IgD-negative memory B cell (primary cell): ENCODE measurements at regions not wholly inside any gene's neighbourhood (a gene's known extent, or its start where the extent isn't known, plus 50 kb on each side); places are given as distances from the start of the nearest gene placed in this dataset.

Experiments
- H3K27ac Mint-ChIP-seq, 3 donors: one replicate each; pipeline ENCODE4 v1.8.0; 2020 to 2022; ENCODE audit warnings: mild to moderate bottlenecking in 3 of 3, mixed read lengths in 3 of 3, moderate library complexity in 1 of 3
- H3K27me3 Mint-ChIP-seq: one replicate; pipeline ENCODE4 v1.8.0; 2021; ENCODE audit warnings: mixed read lengths
- H3K36me3 Mint-ChIP-seq: one replicate; pipeline ENCODE4 v1.8.0; 2020; ENCODE audit warnings: mild to moderate bottlenecking, mixed read lengths
- H3K4me1 Mint-ChIP-seq, 3 donors: one replicate each; pipeline ENCODE4 v1.8.0; 2020 to 2022; ENCODE audit warnings: mixed read lengths in 3 of 3, mild to moderate bottlenecking in 1 of 3
- H3K4me3 Mint-ChIP-seq, 4 donors: one replicate each; pipeline ENCODE4 v1.8.0; 2020 to 2022; ENCODE audit warnings: mild to moderate bottlenecking in 4 of 4, mixed read lengths in 4 of 4, moderate library complexity in 3 of 4
- H3K9me3 Mint-ChIP-seq, 3 donors: one replicate each; pipeline ENCODE4 v1.8.0; 2020 to 2021; ENCODE audit warnings: mixed read lengths in 3 of 3, mild to moderate bottlenecking in 1 of 3

GRCh38 chr5:29701600-29701999 lies 1491.9 kb upstream of the CDH6 start:
- Mint-ChIP-seq H3K27me3 (no peaks in the 10 kb centered on the region), H3K4me1 (no peaks in the 10 kb centered on the region), H3K4me3 (no peak overlapping the region), H3K9me3 (peaks cover 0 to 9% (median 2%) of the 10 kb centered on the region in 3 donors), H3K27ac (no peak overlapping the region), H3K36me3 (no peaks in the 10 kb centered on the region)

- Mint-ChIP-seq H3K4me1 (no peaks in the 10 kb centered on the region), H3K36me3 (no peaks in the 10 kb centered on the region), H3K4me3 (no peak overlapping the region), H3K27ac (no peak overlapping the region), H3K9me3 (peaks cover 2 to 9% (median 4%) of the 10 kb centered on the region in 3 donors), H3K27me3 (no peaks in the 10 kb centered on the region)
These were observed 1495.6 kb upstream of the CDH6 start for GRCh38 chr5:29697785-29698414.

- H3K27me3 Mint-ChIP-seq = no peaks in the 10 kb centered on the region
- peaks cover 2 to 13% (median 4%) of the 10 kb centered on the region in 3 donors for H3K9me3 Mint-ChIP-seq
- H3K36me3 Mint-ChIP-seq = no peaks in the 10 kb centered on the region
- no peaks in the 10 kb centered on the region for H3K4me1 Mint-ChIP-seq
- no peak overlapping the region for H3K27ac Mint-ChIP-seq
- H3K4me3 Mint-ChIP-seq = no peak overlapping the region
These were observed 1496.2 kb upstream of the CDH6 start for GRCh38 chr5:29697278-29697677.

GRCh38 chr5:29672678-29673077 lies 1520.8 kb upstream of the CDH6 start:
- Mint-ChIP-seq H3K4me3 (no peak overlapping the region), H3K36me3 (no peaks in the 10 kb centered on the region), H3K9me3 (peaks cover 0 to 12% (median 3%) of the 10 kb centered on the region in 3 donors), H3K4me1 (no peaks in the 10 kb centered on the region), H3K27me3 (no peaks in the 10 kb centered on the region), H3K27ac (no peak overlapping the region)

- Mint-ChIP-seq H3K4me3 (no peak overlapping the region), H3K36me3 (no peaks in the 10 kb centered on the region), H3K27me3 (no peaks in the 10 kb centered on the region), H3K27ac (no peak overlapping the region), H3K4me1 (no peaks in the 10 kb centered on the region), H3K9me3 (peaks cover 0 to 7% (median 4%) of the 10 kb centered on the region in 3 donors)
These were observed 1530.6 kb upstream of the CDH6 start for GRCh38 chr5:29662876-29663275.

- Mint-ChIP-seq H3K4me3 (no peak overlapping the region), H3K27ac (no peak overlapping the region), H3K36me3 (no peaks in the 10 kb centered on the region), H3K4me1 (no peaks in the 10 kb centered on the region), H3K9me3 (peaks cover 2 to 5% (median 4%) of the 10 kb centered on the region in 3 donors), H3K27me3 (no peaks in the 10 kb centered on the region)
These were observed 1538.5 kb upstream of the CDH6 start for GRCh38 chr5:29654954-29655353.

- Mint-ChIP-seq H3K4me3 (no peak overlapping the region), H3K9me3 (peaks cover 0 to 6% (median 0%) of the 10 kb centered on the region in 3 donors), H3K4me1 (no peaks in the 10 kb centered on the region)
These were observed 1544.2 kb upstream of the CDH6 start for GRCh38 chr5:29649321-29649720.

GRCh38 chr5:29642601-29643000 lies 1550.9 kb upstream of the CDH6 start:
- H3K4me3 Mint-ChIP-seq = no peak overlapping the region
- no peaks in the 10 kb centered on the region for H3K36me3 Mint-ChIP-seq
- no peak overlapping the region for H3K27ac Mint-ChIP-seq
- peaks cover 0 to 13% (median 9%) of the 10 kb centered on the region in 3 donors for H3K9me3 Mint-ChIP-seq
- no peaks in the 10 kb centered on the region for H3K27me3 Mint-ChIP-seq
- no peaks in the 10 kb centered on the region for H3K4me1 Mint-ChIP-seq

More at GRCh38 chr5:29649321-29649720, 1544.2 kb upstream of the CDH6 start:
- Mint-ChIP-seq H3K36me3 (no peaks in the 10 kb centered on the region), H3K27me3 (no peaks in the 10 kb centered on the region), H3K27ac (no peak overlapping the region)

GRCh38 chr5:29614206-29614605 lies 1579.3 kb upstream of the CDH6 start:
- Mint-ChIP-seq H3K4me3 (no peak overlapping the region), H3K27ac (no peak overlapping the region), H3K4me1 (no peaks in the 10 kb centered on the region), H3K9me3 (peaks cover 5 to 9% (median 9%) of the 10 kb centered on the region in 3 donors), H3K36me3 (no peaks in the 10 kb centered on the region), H3K27me3 (no peaks in the 10 kb centered on the region)

GRCh38 chr5:29588236-29588635 lies 1605.2 kb upstream of the CDH6 start:
- H3K36me3 Mint-ChIP-seq = peaks cover 4% of the 10 kb centered on the region
- peaks cover 2 to 14% (median 3%) of the 10 kb centered on the region in 3 donors for H3K9me3 Mint-ChIP-seq
- H3K27me3 Mint-ChIP-seq = no peaks in the 10 kb centered on the region
- no peak overlapping the region for H3K27ac Mint-ChIP-seq
- no peak overlapping the region for H3K4me3 Mint-ChIP-seq
- H3K4me1 Mint-ChIP-seq = peaks cover 0 to 1% (median 0%) of the 10 kb centered on the region in 3 donors

- Mint-ChIP-seq H3K4me1 (peaks cover 0 to 1% (median 0%) of the 10 kb centered on the region in 3 donors), H3K36me3 (peaks cover 4% of the 10 kb centered on the region), H3K27me3 (no peaks in the 10 kb centered on the region), H3K4me3 (no peak overlapping the region), H3K27ac (no peak overlapping the region), H3K9me3 (peaks cover 2 to 14% (median 3%) of the 10 kb centered on the region in 3 donors)
These were observed 1605.7 kb upstream of the CDH6 start for GRCh38 chr5:29587832-29588231.

GRCh38 chr5:29568028-29568427 lies 1625.5 kb upstream of the CDH6 start:
- Mint-ChIP-seq H3K27ac (no peak overlapping the region), H3K27me3 (no peaks in the 10 kb centered on the region), H3K4me3 (no peak overlapping the region), H3K9me3 (peaks cover 2 to 4% (median 2%) of the 10 kb centered on the region in 3 donors), H3K4me1 (no peaks in the 10 kb centered on the region), H3K36me3 (no peaks in the 10 kb centered on the region)

- Mint-ChIP-seq H3K9me3 (peaks cover 0 to 7% (median under 1%) of the 10 kb centered on the region in 3 donors), H3K27ac (no peak overlapping the region), H3K4me1 (no peaks in the 10 kb centered on the region)
These were observed 1631.9 kb upstream of the CDH6 start for GRCh38 chr5:29561564-29561963.

GRCh38 chr5:29550523-29550922 lies 1643.0 kb upstream of the CDH6 start:
- Mint-ChIP-seq H3K36me3 (no peaks in the 10 kb centered on the region), H3K4me3 (no peak overlapping the region), H3K27ac (no peak overlapping the region), H3K27me3 (no peaks in the 10 kb centered on the region), H3K4me1 (no peaks in the 10 kb centered on the region), H3K9me3 (peaks cover 2 to 7% (median 7%) of the 10 kb centered on the region in 3 donors)

More at GRCh38 chr5:29561564-29561963, 1631.9 kb upstream of the CDH6 start:
- Mint-ChIP-seq H3K27me3 (no peaks in the 10 kb centered on the region), H3K4me3 (no peak overlapping the region), H3K36me3 (no peaks in the 10 kb centered on the region)

GRCh38 chr5:29548262-29548661 lies 1645.2 kb upstream of the CDH6 start:
- no peaks in the 10 kb centered on the region for H3K4me1 Mint-ChIP-seq
- no peak overlapping the region for H3K4me3 Mint-ChIP-seq
- no peaks in the 10 kb centered on the region for H3K27me3 Mint-ChIP-seq
- no peak overlapping the region for H3K27ac Mint-ChIP-seq
- peaks cover 0 to 3% (median 2%) of the 10 kb centered on the region in 3 donors for H3K9me3 Mint-ChIP-seq
- H3K36me3 Mint-ChIP-seq = no peaks in the 10 kb centered on the region

- Mint-ChIP-seq H3K4me1 (no peaks in the 10 kb centered on the region), H3K27ac (no peak overlapping the region), H3K4me3 (no peak overlapping the region), H3K36me3 (no peaks in the 10 kb centered on the region), H3K9me3 (peaks cover 0 to 2% (median 1%) of the 10 kb centered on the region in 3 donors), H3K27me3 (no peaks in the 10 kb centered on the region)
These were observed 1646.1 kb upstream of the CDH6 start for GRCh38 chr5:29547236-29547865.
